HG02642 (cell line): ENCODE measurements at regions not wholly inside any gene's neighbourhood (a gene's known extent, or its start where the extent isn't known, plus 50 kb on each side); places are given as distances from the start of the nearest gene placed in this dataset.
"Not testable (repeated sequence)": the region's sequence is repeated elsewhere in the genome, so short reads cannot be mapped to it uniquely, and the experiment has no call there.

ENCODE experiments used
- ATAC-seq: cut with Tn5 transposase; IDR thresholded peaks from one replicate; pipeline ENCODE4 v1.9.1; 2021; ENCODE audit warnings: mild to moderate bottlenecking; ENCODE audit not compliant: unreplicated experiment, poor library complexity

- ATAC-seq, result no peak
These were observed 589.9 kb upstream of the SLC35B3 start for GRCh38 chr6:9025228-9025627.

DNA sequence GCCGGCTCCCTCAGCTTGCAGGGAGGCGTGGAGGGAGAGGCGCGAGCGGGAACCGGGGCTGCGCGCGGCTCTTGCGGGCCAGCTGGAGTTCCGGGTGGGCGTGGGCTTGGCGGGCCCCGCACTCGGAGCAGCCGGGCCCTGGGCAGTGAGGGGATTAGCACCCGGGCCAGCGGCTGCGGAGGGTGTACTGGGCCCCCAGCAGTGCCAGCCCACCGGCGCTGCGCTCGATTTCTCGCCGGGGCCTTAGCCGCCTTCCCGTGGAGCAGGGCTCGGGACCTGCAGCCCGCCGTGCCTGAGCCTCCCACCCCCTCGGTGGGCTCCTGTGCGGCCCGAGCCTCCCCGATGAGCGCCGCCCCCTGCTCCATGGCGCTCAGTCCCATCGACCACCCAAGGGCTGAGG lies 588.9 kb upstream of the SLC35B3 start:
- not testable (repeated sequence) for ATAC-seq

DNA sequence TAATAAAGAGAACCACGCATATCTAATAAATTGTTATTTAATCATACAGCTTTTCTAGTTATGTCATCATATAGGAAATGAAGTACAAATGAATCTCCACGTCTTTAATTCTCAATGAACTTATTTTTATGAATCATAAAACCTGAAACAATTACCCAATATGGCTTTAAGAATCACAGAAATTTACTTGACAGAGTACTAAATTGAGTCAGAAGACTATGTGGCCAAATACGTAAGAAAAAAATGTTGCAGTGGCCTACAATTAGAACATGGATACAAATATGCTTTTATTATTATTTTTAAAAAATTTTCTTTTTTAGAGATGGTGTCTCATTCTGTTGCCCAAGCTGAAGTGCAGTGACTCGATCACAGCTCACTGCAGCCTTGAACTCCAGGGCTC lies 584.7 kb upstream of the SLC35B3 start:
- no peak for ATAC-seq

GRCh38 chr6:9009931-9010330 lies 574.6 kb upstream of the SLC35B3 start:
- ATAC-seq, result no peak

DNA sequence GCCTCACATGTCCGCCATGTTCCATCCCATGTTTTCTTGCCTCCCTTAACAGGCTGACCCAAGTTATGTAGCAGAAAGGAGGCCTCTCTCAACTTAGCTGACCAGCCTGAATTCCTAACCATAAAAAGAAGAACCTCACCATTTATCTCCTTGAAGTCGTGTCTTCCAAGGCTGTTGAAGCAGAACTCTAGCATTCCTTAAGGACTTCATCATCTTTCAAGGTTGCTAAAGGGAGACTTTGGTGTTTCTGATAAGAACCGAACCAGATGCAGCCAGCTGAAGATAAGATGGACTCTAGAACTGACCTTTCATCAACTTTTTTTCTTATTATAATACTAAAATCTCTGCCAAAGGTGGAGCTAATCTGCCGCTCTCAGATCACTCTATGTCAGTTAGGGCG lies 571.7 kb upstream of the SLC35B3 start:
- no peak for ATAC-seq

- no peak for ATAC-seq
These were observed 567.5 kb upstream of the SLC35B3 start for GRCh38 chr6:9002833-9003232.

- ATAC-seq, result no peak
These were observed 559.8 kb upstream of the SLC35B3 start for GRCh38 chr6:8995156-8995555.

GRCh38 chr6:8993111-8993510 lies 557.8 kb upstream of the SLC35B3 start:
- no peak for ATAC-seq

- ATAC-seq, result no peak
These were observed 556.5 kb upstream of the SLC35B3 start for GRCh38 chr6:8991844-8992243.

GRCh38 chr6:8990075-8990474 lies 554.7 kb upstream of the SLC35B3 start:
- no peak for ATAC-seq

GRCh38 chr6:8983202-8983688 lies 547.9 kb upstream of the SLC35B3 start:
- ATAC-seq, result peak; percentile 99

GRCh38 chr6:8982668-8983067 lies 547.3 kb upstream of the SLC35B3 start:
- no peak for ATAC-seq

GRCh38 chr6:8973395-8973794 lies 538.0 kb upstream of the SLC35B3 start:
- no peak for ATAC-seq

DNA sequence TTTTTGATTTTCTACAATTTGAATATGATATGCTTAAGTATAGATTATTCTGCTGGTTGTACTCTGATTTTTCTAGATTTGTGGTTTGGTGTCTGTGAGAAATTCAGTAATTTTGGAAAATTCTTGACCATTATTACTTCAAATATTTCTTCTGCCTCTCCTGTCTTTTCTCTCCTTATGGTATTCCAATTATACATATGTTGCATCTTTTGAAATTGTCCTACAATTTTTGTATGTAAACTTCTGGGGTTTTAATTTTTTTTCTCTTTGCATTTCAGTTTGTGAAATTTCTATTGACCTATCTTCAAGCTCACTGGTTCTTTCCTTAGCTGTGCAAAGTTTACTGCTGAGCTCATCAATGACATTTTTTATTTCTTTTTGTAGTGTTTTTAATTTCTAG lies 534.4 kb upstream of the SLC35B3 start:
- no peak for ATAC-seq

GRCh38 chr6:8958894-8959511 lies 523.7 kb upstream of the SLC35B3 start:
- no peak for ATAC-seq

GRCh38 chr6:8953310-8953709 lies 518.0 kb upstream of the SLC35B3 start:
- no peak for ATAC-seq

GRCh38 chr6:8948733-8949132 lies 513.4 kb upstream of the SLC35B3 start:
- no peak for ATAC-seq

DNA sequence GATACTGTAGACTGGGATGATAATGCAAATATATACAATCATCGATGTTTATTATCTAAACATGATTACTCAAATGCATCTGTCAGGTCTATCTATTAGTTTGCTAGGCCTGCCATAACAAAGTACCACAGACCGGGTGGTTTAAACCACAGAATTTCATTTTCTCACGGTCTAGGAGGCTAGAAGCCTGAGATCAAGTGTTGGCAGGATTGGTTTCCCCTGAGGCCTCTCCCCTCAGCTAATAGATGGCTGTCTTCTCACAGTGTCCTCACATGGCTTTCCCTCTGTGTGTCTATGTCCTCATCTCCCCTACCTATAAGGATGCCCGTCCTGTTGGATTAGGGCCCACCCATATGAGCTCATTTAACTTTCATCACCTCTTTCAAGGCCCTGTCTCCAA lies 512.6 kb upstream of the SLC35B3 start:
- ATAC-seq, result no peak

DNA sequence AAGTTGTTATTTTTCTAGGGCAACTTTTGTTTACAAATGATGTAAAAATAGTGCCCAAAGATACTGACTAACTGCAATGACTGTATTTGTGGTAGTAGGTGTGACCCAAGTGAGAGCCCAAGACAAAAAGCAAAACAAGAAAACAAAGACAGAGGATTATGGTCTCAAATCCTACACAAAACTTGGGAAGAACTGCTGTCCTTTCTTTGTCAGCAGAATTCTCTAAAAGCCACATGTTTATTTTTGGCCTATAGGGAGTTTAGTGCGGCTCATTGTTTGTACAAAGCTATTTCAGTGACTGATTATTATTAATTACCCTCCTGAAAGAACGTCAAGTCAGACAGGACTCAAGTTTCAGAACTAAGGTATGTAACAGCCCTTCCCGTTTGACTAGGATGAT lies 509.2 kb upstream of the SLC35B3 start:
- ATAC-seq, result no peak

DNA sequence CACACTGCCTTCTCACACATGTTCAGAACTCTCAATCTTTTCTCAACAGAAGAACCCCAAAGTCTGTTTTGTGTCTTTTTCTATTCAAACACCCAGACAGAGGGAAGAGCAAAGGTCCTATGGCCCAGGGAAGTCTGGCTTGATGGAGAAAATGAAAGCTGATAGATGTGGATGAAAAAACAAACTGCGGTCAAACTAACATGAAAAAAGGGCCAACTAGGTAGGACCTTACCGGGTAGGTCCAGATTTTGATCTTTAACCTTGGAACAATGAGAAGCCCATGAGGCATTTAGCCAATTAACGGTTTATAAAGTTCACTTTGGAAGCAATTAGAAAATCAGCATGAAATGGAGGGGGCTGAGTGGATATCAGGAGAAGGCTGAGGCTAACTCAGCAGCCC lies 507.7 kb upstream of the SLC35B3 start:
- ATAC-seq, result no peak

DNA sequence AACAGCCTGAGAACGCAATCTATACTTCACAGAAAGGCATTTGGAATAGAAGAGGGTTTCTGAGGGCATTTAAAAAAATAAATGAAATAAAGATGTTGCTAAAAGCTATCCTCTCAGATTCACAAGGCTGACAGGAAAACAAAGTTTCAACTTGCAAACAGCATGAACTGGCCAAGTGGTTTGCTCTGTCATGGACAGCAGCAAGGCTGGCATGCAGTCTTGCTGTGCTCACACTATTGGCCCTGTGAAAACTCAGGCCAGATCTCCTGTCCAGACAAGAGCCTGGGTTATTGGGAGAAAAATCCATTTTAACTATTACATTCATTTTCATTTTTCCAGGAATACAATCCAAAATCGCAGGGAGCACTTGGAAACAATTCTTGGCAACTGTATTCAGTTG lies 506.2 kb upstream of the SLC35B3 start:
- ATAC-seq, result no peak

GRCh38 chr6:8940356-8940755 lies 505.0 kb upstream of the SLC35B3 start:
- no peak for ATAC-seq

- no peak for ATAC-seq
These were observed 504.3 kb upstream of the SLC35B3 start for GRCh38 chr6:8939615-8940014.
